ENCODE measurements at regions not wholly inside any gene's neighbourhood (a gene's known extent, or its start where the extent isn't known, plus 50 kb on each side); places are given as distances from the start of the nearest gene placed in this dataset.

DNA sequence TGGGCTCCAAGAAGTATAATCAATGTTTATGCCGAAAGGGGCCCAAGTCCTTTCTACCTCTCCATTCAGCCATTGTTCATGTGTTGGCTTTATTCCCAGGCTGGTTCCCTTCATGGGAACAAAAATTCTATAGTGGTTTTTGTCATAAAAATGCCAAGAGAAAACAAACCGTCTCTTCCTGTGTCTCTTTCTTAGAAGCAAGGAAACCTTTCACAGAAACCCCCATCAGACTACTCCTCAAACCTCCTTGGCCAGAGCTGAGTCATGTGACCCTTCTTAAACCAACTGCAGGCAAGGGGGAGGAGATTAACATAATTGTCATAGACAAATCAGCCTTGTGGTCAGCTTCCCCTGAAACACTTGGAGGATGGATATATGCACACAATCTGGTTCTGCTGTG lies 75.1 kb upstream of the TANK start:
- no peaks in the 10 kb centered on the region for H3K9me3 ChIP-seq (ENCODE audit: control insufficient read depth in 2 of 3, insufficient read depth in 1 of 3, low read length in 3 of 3)
- H3K36me3 ChIP-seq (ENCODE audit: control insufficient read depth in 2 of 3, insufficient read depth in 3 of 3, low read length in 3 of 3) = no peaks in the 10 kb centered on the region
- H3K9ac ChIP-seq (ENCODE audit: low read length in 3 of 3) = no peak overlapping the region
- no peaks in the 10 kb centered on the region for H3K27me3 ChIP-seq (ENCODE audit: control insufficient read depth, insufficient read depth, low read length)
- TF ChIP-seq, protein P1, sequence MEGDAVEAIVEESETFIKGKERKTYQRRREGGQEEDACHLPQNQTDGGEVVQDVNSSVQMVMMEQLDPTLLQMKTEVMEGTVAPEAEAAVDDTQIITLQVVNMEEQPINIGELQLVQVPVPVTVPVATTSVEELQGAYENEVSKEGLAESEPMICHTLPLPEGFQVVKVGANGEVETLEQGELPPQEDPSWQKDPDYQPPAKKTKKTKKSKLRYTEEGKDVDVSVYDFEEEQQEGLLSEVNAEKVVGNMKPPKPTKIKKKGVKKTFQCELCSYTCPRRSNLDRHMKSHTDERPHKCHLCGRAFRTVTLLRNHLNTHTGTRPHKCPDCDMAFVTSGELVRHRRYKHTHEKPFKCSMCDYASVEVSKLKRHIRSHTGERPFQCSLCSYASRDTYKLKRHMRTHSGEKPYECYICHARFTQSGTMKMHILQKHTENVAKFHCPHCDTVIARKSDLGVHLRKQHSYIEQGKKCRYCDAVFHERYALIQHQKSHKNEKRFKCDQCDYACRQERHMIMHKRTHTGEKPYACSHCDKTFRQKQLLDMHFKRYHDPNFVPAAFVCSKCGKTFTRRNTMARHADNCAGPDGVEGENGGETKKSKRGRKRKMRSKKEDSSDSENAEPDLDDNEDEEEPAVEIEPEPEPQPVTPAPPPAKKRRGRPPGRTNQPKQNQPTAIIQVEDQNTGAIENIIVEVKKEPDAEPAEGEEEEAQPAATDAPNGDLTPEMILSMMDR (IDR thresholded peaks at IDR 0.05; ENCODE audit: borderline replicate concordance, extremely low read depth, insufficient read depth) = no peak
- H3K4me1 ChIP-seq (ENCODE audit: control insufficient read depth in 2 of 3, insufficient read depth in 2 of 3, low read depth in 1 of 3, low read length in 3 of 3) = no peaks in the 10 kb centered on the region
- intact Hi-C loops (cut with DNase I) = no loop called here
- no peak overlapping the region for H3K27ac ChIP-seq (ENCODE audit: low read depth in 2 of 2, low read length in 2 of 2)
- DNase-seq (no peak), FAIRE-seq (no peak)
- no peak overlapping the region for H3K4me3 ChIP-seq (ENCODE audit: low read length in 3 of 3)

DNA sequence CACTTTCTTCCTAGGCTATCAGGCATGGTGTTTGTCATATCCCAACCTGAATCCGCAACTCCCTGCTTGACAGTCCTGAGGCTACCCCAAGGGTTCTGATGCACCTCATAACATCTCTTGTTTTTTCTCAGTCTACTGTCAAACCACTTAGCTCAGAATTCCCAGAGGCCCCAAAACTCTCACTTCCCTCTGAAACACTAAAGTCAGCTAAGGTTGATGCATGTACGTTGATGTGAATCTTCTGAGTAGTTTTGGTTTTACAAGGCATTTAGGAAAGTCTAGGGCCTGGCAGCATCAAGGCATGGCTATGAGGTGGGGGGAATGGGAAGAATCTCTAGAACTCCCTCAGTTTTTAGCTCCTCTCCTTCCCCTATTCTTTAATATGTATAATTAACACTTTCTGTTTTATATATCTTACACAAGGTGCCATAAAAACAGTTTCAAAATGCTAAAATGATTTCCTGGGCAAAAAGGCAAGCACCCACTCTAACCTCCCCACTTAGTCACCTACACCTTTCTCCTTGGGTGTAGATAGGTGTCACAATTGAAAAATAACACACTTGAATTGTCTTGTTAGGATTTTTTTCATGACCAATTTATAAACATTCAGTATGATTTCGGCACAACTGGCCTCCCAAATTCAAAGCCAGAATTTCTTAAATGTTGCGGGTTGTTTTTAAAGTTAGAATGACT lies 71.4 kb upstream of the TANK start:
- Histone ChIP-seq H3K9me3 (ENCODE audit: control insufficient read depth in 2 of 3, insufficient read depth in 1 of 3, low read length in 3 of 3) (no peaks in the 10 kb centered on the region), H3K27ac (ENCODE audit: low read depth in 2 of 2, low read length in 2 of 2) (no peak overlapping the region), H3K4me3 (ENCODE audit: low read length in 3 of 3) (no peak overlapping the region), H3K4me1 (ENCODE audit: control insufficient read depth in 2 of 3, insufficient read depth in 2 of 3, low read depth in 1 of 3, low read length in 3 of 3) (no peaks in the 10 kb centered on the region), H3K36me3 (ENCODE audit: control insufficient read depth in 2 of 3, insufficient read depth in 3 of 3, low read length in 3 of 3) (no peaks in the 10 kb centered on the region), H3K9ac (ENCODE audit: low read length in 3 of 3) (no peak overlapping the region), H3K27me3 (ENCODE audit: control insufficient read depth, insufficient read depth, low read length) (no peaks in the 10 kb centered on the region)
- TF ChIP-seq, protein P1 (IDR thresholded peaks at IDR 0.05; ENCODE audit: borderline replicate concordance, extremely low read depth, insufficient read depth) = no peak
- FAIRE-seq = no peak
- no peak for DNase-seq
- intact Hi-C loops (cut with DNase I) = no loop called here

DNA sequence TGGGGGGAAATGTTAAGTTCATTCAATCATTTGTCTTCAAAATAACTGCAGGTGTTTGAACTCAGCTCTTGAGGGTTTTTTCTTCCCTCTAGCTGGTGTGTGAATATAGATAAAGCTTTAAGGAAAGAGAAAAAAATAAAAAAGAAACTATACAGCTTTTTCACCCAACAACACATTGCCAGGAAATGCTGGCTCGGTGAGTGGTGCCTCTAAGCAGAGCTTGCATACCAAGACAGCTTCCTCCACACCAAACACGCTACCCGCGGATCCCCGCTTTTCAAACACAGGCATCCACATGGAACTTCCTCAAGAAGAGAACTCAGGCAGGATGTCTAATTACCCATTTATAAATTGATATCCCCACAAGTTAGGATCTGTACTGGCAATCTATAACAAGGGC lies 69.8 kb upstream of the TANK start:
- TF ChIP-seq, protein P1 (IDR thresholded peaks at IDR 0.05; ENCODE audit: borderline replicate concordance, extremely low read depth, insufficient read depth) = no peak
- no peaks in the 10 kb centered on the region for H3K36me3 ChIP-seq (ENCODE audit: control insufficient read depth in 2 of 3, insufficient read depth in 3 of 3, low read length in 3 of 3)
- H3K27ac ChIP-seq (ENCODE audit: low read depth in 2 of 2, low read length in 2 of 2) = no peak overlapping the region
- intact Hi-C loops (cut with DNase I) = no loop called here
- H3K9ac ChIP-seq (ENCODE audit: low read length in 3 of 3) = no peak overlapping the region
- H3K4me1 ChIP-seq (ENCODE audit: control insufficient read depth in 2 of 3, insufficient read depth in 2 of 3, low read depth in 1 of 3, low read length in 3 of 3) = no peaks in the 10 kb centered on the region
- DNase-seq (no peak), FAIRE-seq (no peak)
- no peaks in the 10 kb centered on the region for H3K9me3 ChIP-seq (ENCODE audit: control insufficient read depth in 2 of 3, insufficient read depth in 1 of 3, low read length in 3 of 3)
- no peaks in the 10 kb centered on the region for H3K27me3 ChIP-seq (ENCODE audit: control insufficient read depth, insufficient read depth, low read length)
- H3K4me3 ChIP-seq (ENCODE audit: low read length in 3 of 3) = no peak overlapping the region

DNA sequence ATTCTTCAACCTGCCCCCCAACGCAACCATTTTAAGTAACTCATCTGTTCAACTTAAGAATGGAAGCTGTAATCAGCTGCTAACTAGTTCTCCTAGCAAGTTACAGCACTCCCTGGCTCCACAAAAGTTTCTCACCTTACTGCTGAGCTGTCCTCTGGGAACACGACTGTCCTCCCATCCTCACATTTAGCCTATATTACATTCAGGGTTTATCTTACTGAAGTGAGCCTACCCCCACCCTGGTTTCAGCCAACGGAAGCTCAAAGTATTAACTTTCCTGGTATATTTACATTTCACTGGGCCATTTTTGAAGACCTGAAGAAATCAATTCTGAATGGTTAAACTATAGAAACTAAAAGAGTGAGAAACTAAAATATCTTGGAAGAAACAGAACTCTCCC lies 64.9 kb upstream of the TANK start:
- Histone ChIP-seq H3K36me3 (ENCODE audit: control insufficient read depth in 2 of 3, insufficient read depth in 3 of 3, low read length in 3 of 3) (no peaks in the 10 kb centered on the region), H3K4me1 (ENCODE audit: control insufficient read depth in 2 of 3, insufficient read depth in 2 of 3, low read depth in 1 of 3, low read length in 3 of 3) (no peaks in the 10 kb centered on the region), H3K27ac (ENCODE audit: low read depth in 2 of 2, low read length in 2 of 2) (no peak overlapping the region), H3K27me3 (ENCODE audit: control insufficient read depth, insufficient read depth, low read length) (no peaks in the 10 kb centered on the region), H3K9me3 (ENCODE audit: control insufficient read depth in 2 of 3, insufficient read depth in 1 of 3, low read length in 3 of 3) (no peaks in the 10 kb centered on the region), H3K4me3 (ENCODE audit: low read length in 3 of 3) (no peak overlapping the region), H3K9ac (ENCODE audit: low read length in 3 of 3) (no peak overlapping the region)
- no peak for FAIRE-seq
- DNase-seq = no peak
- TF ChIP-seq, protein P1 (IDR thresholded peaks at IDR 0.05; ENCODE audit: borderline replicate concordance, extremely low read depth, insufficient read depth) = no peak
- intact Hi-C loops (cut with DNase I) = no loop called here
